ENCODE measurements at regions not wholly inside any gene's neighbourhood (a gene's known extent, or its start where the extent isn't known, plus 50 kb on each side); places are given as distances from the start of the nearest gene placed in this dataset.
"Not testable (repeated sequence)": the region's sequence is repeated elsewhere in the genome, so short reads cannot be mapped to it uniquely, and the experiment has no call there.

GRCh38 chr3:177622520-177622919 is 425.2 kb upstream of the TBL1XR1 start:
- TF ChIP-seq CTCF (conservative IDR thresholded peaks at IDR 0.05; ENCODE audit: control insufficient read depth, insufficient read depth, low read depth, low read length), result no peak
- no peak overlapping the region for H3K4me3 ChIP-seq (ENCODE audit: control insufficient read depth, low read depth, low read length)
- DNase-seq (ENCODE audit: low read depth), result no peak

- DNase-seq (ENCODE audit: low read depth), result no peak
- H3K4me3 ChIP-seq (ENCODE audit: control insufficient read depth, low read depth, low read length), result no peak overlapping the region
- no peak for TF ChIP-seq CTCF (conservative IDR thresholded peaks at IDR 0.05; ENCODE audit: control insufficient read depth, insufficient read depth, low read depth, low read length)
Observed at GRCh38 chr3:177622982-177623617, 425.8 kb upstream of the TBL1XR1 start.

GRCh38 chr3:177624528-177625495 is 427.5 kb upstream of the TBL1XR1 start:
- H3K4me3 ChIP-seq (ENCODE audit: control insufficient read depth, low read depth, low read length), result no peak overlapping the region
- DNase-seq (ENCODE audit: low read depth), result no peak
- no peak for TF ChIP-seq CTCF (conservative IDR thresholded peaks at IDR 0.05; ENCODE audit: control insufficient read depth, insufficient read depth, low read depth, low read length)

GRCh38 chr3:177626045-177626444 is 428.8 kb upstream of the TBL1XR1 start:
- DNase-seq (ENCODE audit: low read depth), result no peak

GRCh38 chr3:177628095-177628719 is 430.9 kb upstream of the TBL1XR1 start:
- not testable (repeated sequence) for H3K4me3 ChIP-seq (ENCODE audit: control insufficient read depth, low read depth, low read length)
- peak; percentile 56 for DNase-seq (ENCODE audit: low read depth)

More at GRCh38 chr3:177626045-177626444, 428.8 kb upstream of the TBL1XR1 start:
- TF ChIP-seq CTCF (conservative IDR thresholded peaks at IDR 0.05; ENCODE audit: control insufficient read depth, insufficient read depth, low read depth, low read length), result no peak
- no peak overlapping the region for H3K4me3 ChIP-seq (ENCODE audit: control insufficient read depth, low read depth, low read length)

- DNase-seq (ENCODE audit: low read depth), result no peak
- H3K4me3 ChIP-seq (ENCODE audit: control insufficient read depth, low read depth, low read length), result no peak overlapping the region
- TF ChIP-seq CTCF (conservative IDR thresholded peaks at IDR 0.05; ENCODE audit: control insufficient read depth, insufficient read depth, low read depth, low read length), result no peak
Observed at GRCh38 chr3:177629276-177629675, 432.0 kb upstream of the TBL1XR1 start.
